OCI-M2 (cell line): ENCODE measurements at regions not wholly inside any gene's neighbourhood (a gene's known extent, or its start where the extent isn't known, plus 50 kb on each side); places are given as distances from the start of the nearest gene placed in this dataset.

Experiments
- DNase-seq: peaks from one replicate; lab custom pipeline; 2025; ENCODE audit not compliant: unreplicated experiment; lab: John Stamatoyannopoulos, UW

GRCh38 chr13:107289540-107289939 is 721.6 kb upstream of the ARGLU1 start:
- DNase-seq: no peak

DNA sequence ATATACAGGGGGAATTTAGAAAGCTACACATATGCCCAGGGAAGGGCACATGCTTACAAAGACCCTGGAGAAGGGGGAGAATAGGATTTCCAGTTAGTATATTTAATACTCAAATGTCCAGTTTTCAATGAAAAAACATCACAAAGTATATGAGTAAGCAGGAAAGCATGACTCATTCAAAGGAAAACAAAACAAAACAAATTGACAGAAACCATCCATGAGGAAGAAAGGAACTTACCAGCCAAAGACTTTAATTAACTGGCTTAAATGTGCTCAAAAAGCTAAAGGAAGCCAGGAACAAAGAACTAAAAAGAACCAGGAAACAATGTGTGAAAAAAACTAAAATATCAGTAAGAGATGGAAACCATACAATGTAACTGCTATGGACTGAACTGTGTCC is 716.2 kb upstream of the ARGLU1 start:
- DNase-seq: no peak

- no peak for DNase-seq
Measured at GRCh38 chr13:107277911-107278310, 710.0 kb upstream of the ARGLU1 start.

DNA sequence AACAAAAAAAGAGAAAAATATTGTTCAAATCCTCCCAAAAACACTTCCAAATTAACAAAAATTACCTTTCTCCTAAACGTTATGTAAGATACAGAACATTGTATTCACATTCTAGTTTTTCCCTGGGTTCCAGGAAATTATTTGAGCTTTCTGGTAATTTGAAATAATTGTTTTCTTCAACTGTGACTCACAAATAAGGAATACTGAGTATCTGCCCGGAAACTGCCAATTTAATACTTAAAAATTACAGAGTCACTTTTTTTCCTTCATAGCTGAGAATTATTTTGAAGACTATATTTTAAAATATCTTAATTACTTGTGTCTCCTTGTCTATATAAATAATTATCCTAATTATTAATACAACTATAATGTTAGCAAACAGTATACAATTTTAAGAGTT is 709.0 kb upstream of the ARGLU1 start:
- DNase-seq: no peak

DNA sequence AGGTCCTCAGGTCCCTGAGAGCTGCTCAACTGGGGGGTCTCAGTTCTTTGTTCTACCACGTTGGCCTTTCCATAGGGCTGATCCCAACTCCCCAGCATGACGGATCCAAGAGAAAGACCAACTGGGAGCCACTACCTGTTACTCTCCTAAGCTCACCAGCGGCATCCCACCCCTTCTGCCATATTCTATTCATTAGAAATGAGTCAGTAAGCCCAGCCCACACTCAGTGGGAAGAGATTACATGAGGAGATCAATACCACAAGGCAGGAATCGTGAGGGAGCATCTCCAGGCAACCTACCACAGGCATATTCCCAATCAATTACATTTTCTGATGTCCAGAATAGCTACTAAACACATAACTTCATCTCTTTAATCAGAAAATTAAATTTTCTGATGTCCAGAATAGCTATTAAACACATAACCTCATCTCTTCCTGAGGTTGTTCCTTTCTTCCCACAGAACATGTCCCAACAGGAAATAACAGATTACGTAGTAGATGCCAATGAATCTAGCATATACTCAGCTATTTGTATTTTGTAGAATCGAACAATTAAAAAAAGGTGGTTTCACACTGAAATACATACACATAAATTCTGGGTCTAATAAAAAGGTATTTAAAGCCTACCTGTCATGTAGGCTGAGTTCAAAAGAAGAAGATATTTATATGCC is 708.1 kb upstream of the ARGLU1 start:
- DNase-seq: no peak

GRCh38 chr13:107275312-107275711 is 707.4 kb upstream of the ARGLU1 start:
- no peak for DNase-seq

DNA sequence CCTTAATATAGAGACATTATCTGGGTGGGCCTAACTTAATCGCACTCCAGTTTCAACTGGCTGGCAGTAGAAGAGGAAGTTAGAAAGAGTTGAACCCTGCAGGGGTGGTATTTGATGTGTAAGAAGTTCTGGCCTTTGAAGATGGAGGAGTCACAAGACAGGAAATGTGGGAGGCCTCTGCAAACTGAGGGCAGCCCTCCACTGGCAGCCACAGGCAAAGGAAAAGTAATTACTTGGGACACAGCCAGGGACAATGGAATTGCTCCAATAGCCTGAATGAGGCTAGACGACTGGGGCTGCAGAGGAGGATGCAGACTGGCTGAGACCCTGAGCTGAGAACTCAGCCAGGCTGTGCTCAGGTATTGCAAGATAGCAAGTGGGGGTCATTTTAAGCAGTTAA is 703.3 kb upstream of the ARGLU1 start:
- DNase-seq: no peak

DNA sequence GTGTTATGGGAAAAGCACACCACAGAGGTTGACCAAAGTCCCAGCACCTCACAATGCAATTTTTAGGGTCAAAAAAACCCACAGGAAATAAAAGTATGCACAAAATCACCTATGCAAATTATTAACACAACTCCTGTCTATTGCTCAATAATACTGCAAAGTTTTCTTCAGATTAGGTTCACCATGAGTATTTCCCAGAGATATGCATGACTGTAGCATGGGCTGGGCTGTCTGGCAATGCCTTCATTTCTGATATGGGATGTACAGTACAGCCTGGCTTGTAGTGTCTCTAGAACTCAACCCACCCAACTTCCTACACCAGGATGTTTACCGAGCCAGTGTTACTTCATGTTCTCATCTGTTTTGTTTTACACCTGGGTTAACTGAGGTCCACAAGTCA is 698.7 kb upstream of the ARGLU1 start:
- no peak for DNase-seq

- DNase-seq: no peak
Measured at GRCh38 chr13:107258599-107259187, 690.8 kb upstream of the ARGLU1 start.

DNA sequence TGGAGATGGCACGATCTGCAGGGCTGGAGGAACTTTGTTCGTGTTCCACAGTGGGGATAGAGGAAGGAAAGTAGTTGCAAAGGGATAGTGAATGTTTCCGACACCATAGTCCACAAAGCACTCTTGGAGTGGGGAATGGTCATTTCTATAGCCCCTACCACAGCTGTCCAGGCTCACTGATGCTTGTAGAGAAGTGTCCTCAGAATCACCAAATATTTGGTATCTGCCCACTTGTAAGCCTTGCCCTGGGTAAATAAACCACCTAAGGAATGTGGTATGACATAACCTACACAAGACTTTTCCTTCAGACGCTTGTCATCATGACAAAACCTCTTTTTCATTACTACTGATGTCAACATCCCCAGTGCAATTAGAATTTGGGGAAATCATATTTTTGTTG is 686.5 kb upstream of the ARGLU1 start:
- no peak for DNase-seq

DNA sequence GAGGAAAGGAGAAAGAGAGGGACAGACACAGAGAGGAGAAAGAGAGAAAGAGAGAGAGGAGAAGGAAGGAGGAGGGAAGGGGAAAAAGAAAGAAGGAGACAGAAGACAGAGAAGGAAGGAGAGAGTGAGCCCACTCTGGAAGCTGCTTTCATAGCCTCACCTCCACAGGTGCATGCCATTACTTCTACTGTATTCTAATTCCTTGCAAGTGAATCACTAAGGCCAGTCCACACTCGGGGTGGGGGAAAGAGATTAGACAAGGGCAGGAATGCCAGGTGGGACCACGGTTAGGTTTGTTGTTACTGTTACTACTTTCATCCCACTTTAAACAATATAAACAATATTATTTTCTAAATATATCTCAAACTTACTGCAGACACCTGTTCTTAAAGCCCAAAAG is 684.5 kb upstream of the ARGLU1 start:
- DNase-seq: no peak

GRCh38 chr13:107252021-107252420 is 684.1 kb upstream of the ARGLU1 start:
- no peak for DNase-seq

- DNase-seq: no peak
Measured at GRCh38 chr13:107251341-107251740, 683.4 kb upstream of the ARGLU1 start.

GRCh38 chr13:107250628-107251027 is 682.7 kb upstream of the ARGLU1 start:
- DNase-seq: no peak

- no peak for DNase-seq
Measured at GRCh38 chr13:107244241-107244640, 676.3 kb upstream of the ARGLU1 start.

DNA sequence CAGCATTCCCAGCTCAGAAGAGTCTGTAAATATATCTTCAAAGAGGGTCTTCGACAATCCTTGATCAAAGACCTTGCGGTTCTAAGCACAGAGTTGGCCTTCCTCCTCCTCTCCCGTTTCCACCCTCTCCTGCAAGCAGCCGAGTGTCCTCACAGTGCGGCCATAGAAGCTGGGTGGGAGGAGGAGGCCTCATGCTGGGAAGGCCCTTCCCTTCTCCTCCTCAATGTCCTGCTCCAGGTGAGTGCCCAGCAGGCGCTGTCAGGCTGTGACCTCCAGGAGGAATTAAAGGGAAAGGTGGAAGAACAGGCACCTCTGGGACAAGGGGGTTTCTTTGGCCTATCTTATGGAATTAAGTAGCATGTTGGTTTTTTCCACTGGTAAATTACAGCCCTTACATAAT is 674.2 kb upstream of the ARGLU1 start:
- no peak for DNase-seq

GRCh38 chr13:107241381-107241780 is 673.4 kb upstream of the ARGLU1 start:
- DNase-seq: no peak

GRCh38 chr13:107239213-107239612 is 671.3 kb upstream of the ARGLU1 start:
- DNase-seq: no peak

GRCh38 chr13:107238262-107238981 is 670.5 kb upstream of the ARGLU1 start:
- DNase-seq: no peak

DNA sequence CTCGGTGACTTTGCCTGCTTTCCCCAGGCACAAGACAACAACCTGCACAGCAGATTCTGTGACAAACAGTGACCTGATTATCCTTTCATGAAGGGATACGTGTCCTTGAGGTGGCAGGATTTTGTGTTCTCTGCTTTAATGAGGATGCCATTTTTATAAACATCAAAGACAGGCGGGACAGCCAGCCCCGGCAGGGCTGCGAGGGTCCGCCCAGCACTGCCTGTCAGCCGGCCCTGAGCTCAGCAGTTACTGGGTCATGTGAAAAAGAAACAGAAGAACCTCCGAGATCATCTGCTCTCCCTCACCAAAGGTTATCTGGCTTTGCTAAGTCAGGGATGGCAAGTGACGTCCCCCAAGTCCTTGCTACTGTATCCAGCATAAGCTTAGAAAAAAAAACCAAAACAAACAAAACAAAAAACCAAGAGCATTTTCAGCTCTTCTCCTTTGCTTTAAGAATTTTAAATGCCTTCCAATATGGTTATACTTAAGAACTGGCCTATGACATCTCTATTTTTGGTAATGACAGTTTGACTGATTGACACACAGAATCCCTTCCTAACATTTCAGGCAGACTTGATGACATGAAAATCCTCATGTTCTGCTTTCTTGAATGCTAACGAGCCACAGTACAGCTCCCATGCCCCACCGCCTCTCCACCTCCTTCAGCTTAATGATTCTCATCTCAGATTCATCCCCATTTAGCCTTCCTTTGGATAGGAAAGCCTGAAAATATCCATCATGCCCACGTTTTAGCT is 666.6 kb upstream of the ARGLU1 start:
- DNase-seq: no peak

DNA sequence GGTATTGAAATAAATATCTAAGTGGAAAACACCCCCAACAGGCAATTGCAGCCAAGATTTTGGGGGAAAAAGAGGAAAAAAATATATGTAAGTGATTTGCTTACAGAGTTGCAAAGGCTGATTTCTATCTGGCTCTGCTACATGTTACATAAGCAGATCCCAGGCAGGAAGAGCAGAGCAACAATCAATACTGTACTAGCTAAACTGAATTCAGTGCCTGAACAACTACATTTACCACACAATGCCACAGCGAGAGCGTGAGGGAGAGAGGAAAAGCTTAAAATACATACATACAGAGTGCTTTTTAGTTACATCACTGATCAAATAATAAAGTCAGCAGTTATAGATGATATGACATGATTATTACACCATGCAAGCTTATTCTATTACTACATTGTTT is 665.6 kb upstream of the ARGLU1 start:
- DNase-seq: no peak

- no peak for DNase-seq
Measured at GRCh38 chr13:107231944-107232343, 664.0 kb upstream of the ARGLU1 start.
